SK-N-SH treated with all-trans-retinoic acid at 6 μM for 48 hours (cell line): ENCODE measurements at regions not wholly inside any gene's neighbourhood (a gene's known extent, or its start where the extent isn't known, plus 50 kb on each side); places are given as distances from the start of the nearest gene placed in this dataset.

ENCODE experiments used
- RARB ChIP-seq: fragments of 250-450 bp; sonication (Bioruptor Pico); IDR thresholded peaks from 2 replicates; pipeline ENCODE4 v1.8.0; 2021; ENCODE audit warnings: mild to moderate bottlenecking, moderate library complexity
- TCF4 ChIP-seq: fragments of 250-450 bp; sonication (Bioruptor Pico); IDR thresholded peaks from 2 replicates; pipeline ENCODE4 v1.8.0; 2021; ENCODE audit warnings: mild to moderate bottlenecking, moderate library complexity, borderline replicate concordance
- ZC3H10 ChIP-seq: fragments of 250-450 bp; sonication (Bioruptor Pico); IDR thresholded peaks from 2 replicates; pipeline ENCODE4 v1.5.1; 2021; ENCODE audit warnings: mild to moderate bottlenecking, moderate library complexity
- TF ChIP-seq, protein P1 (sequence below): fragments of 250-450 bp; sonication (Bioruptor Pico); IDR thresholded peaks from 2 replicates; pipeline ENCODE4 v1.8.0; 2020; ENCODE audit warnings: mild to moderate bottlenecking, moderate library complexity, borderline replicate concordance

DNA sequence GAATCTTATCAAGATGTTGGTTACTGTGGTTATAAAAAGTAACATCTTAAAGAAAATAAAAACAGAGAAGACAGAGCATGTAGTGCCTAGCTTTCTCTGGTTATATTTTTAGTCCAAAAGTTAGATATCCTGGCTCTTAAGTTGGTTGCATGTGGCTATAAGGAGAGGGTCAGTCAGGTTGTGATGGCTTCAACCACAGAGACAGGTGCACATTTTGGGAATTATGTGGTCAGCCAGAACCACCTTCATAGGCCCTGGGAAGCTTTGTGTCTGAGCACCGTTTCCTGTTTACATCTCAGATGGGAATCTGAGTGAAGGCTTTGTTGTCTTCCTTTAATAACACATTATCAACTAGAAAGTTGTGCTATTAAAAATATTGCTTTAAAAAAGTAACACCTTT is 265.1 kb upstream of the IGFBP3 start:
- no peak for TF ChIP-seq RARB (CRISPR knock-in tag)
- TF ChIP-seq, protein P1, sequence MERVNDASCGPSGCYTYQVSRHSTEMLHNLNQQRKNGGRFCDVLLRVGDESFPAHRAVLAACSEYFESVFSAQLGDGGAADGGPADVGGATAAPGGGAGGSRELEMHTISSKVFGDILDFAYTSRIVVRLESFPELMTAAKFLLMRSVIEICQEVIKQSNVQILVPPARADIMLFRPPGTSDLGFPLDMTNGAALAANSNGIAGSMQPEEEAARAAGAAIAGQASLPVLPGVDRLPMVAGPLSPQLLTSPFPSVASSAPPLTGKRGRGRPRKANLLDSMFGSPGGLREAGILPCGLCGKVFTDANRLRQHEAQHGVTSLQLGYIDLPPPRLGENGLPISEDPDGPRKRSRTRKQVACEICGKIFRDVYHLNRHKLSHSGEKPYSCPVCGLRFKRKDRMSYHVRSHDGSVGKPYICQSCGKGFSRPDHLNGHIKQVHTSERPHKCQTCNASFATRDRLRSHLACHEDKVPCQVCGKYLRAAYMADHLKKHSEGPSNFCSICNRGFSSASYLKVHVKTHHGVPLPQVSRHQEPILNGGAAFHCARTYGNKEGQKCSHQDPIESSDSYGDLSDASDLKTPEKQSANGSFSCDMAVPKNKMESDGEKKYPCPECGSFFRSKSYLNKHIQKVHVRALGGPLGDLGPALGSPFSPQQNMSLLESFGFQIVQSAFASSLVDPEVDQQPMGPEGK (CRISPR knock-in tag), result no peak
- no peak for TF ChIP-seq TCF4 (CRISPR knock-in tag)
- TF ChIP-seq ZC3H10, result no peak
